B cell (primary cell): ENCODE measurements at regions not wholly inside any gene's neighbourhood (a gene's known extent, or its start where the extent isn't known, plus 50 kb on each side); places are given as distances from the start of the nearest gene placed in this dataset.

Source experiments
- ATAC-seq: fragments of 200-7000 bp; cut with Tn5 transposase; one replicate; pipeline ENCODE4 v1.10.0; 2021; ENCODE audit warnings: low read depth, mild to moderate bottlenecking, moderate number of reproducible peaks, moderate library complexity
- CTCF ChIA-PET: fragments of 350-600 bp; sonication (Branson Sonifier 250); formaldehyde crosslinking; loops from one replicate; lab custom pipeline; 2021; ENCODE audit warnings: antibody characterized with exemption, inconsistent platforms; lab: Charles Lee
- POLR2A ChIA-PET: fragments of 350-600 bp; sonication (Branson Sonifier 250); formaldehyde crosslinking; loops from one replicate; lab custom pipeline; 2021; ENCODE audit warnings: antibody characterized with exemption; lab: Charles Lee
- DNase-seq: peaks from one replicate; pipeline ENCODE4 v3.0.0; 2013
- H2AFZ ChIP-seq: 2 replicates; pipeline ENCODE4 v1.6.1; 2012; ENCODE audit warnings: mild to moderate bottlenecking, low read depth, low read length; ENCODE audit not compliant: insufficient read depth, poor library complexity, severe bottlenecking
- H3K27ac ChIP-seq, 2 donors: 1 replicate in 1 of 2; 2 replicates in 1 of 2; pipeline ENCODE4 v1.5.1; 2012 to 2013; ENCODE audit warnings: low read length in 2 of 2, mild to moderate bottlenecking in 2 of 2, moderate library complexity in 1 of 2
- H3K27me3 ChIP-seq, 4 experiments: fragments of 200-600 bp in 1 of 4; sonication (generic) in 1 of 4; replicated peaks in 1 of 4; 1 replicate in 2 of 4; 2 replicates in 2 of 4; pipeline versions ENCODE4 v1.6.1 to v1.7.0; 2013 to 2016; ENCODE audit warnings: low read length in 3 of 4, mild to moderate bottlenecking in 2 of 4, mixed read lengths in 1 of 4, moderate library complexity in 1 of 4; ENCODE audit not compliant: insufficient read depth in 4 of 4, control insufficient read depth in 3 of 4; ENCODE audit errors: control extremely low read depth in 1 of 4
- H3K36me3 ChIP-seq, 2 experiments: replicated peaks in 1 of 2; 1 replicate in 1 of 2; 2 replicates in 1 of 2; pipeline versions ENCODE4 v1.6.1 to v1.7.1; 2013; ENCODE audit warnings: low read length in 1 of 2; ENCODE audit not compliant: insufficient read depth in 2 of 2, control insufficient read depth in 1 of 2; ENCODE audit errors: control extremely low read depth in 1 of 2, extremely low read depth in 1 of 2
- H3K4me1 ChIP-seq, 2 donors: fragments of 200-600 bp in 1 of 2; sonication (generic) in 1 of 2; 1 replicate in 1 of 2; 2 replicates in 1 of 2; pipeline versions ENCODE4 v1.5.1 to v1.6.1; 2013 to 2017; ENCODE audit warnings: low read length in 2 of 2; ENCODE audit not compliant: control insufficient read depth in 2 of 2, insufficient read depth in 2 of 2
- H3K4me2 ChIP-seq: replicated peaks from 2 replicates; pipeline ENCODE3; 2012; ENCODE audit warnings: mild to moderate bottlenecking, low read depth, low read length; ENCODE audit not compliant: poor library complexity, severe bottlenecking
- H3K4me3 ChIP-seq, 5 experiments: fragments of 200-600 bp in 1 of 5; sonication (generic) in 1 of 5; 1 replicate in 3 of 5; 2 replicates in 2 of 5; pipeline versions ENCODE4 v1.5.1 to v1.7.0; 2011 to 2016; ENCODE audit warnings: low read length in 4 of 5, mild to moderate bottlenecking in 4 of 5, low read depth in 2 of 5, control low read depth in 1 of 5, moderate library complexity in 1 of 5; ENCODE audit not compliant: insufficient read depth in 1 of 5; ENCODE audit errors: control extremely low read depth in 1 of 5, extremely low read depth in 1 of 5
- H3K79me2 ChIP-seq: fragments of 200-600 bp; sonication (generic); one replicate; pipeline ENCODE4 v1.6.0; 2016; ENCODE audit warnings: low read length; ENCODE audit not compliant: control insufficient read depth, insufficient read depth
- H3K9ac ChIP-seq: fragments of 200-600 bp; sonication (generic); 2 replicates; pipeline ENCODE4 v1.6.1; 2017; ENCODE audit warnings: mild to moderate bottlenecking, low read length, moderate library complexity
- H3K9me3 ChIP-seq, 3 donors: one replicate each; pipeline versions ENCODE4 v1.6.1 to v1.7.1; 2013; ENCODE audit warnings: low read length in 2 of 3; ENCODE audit not compliant: control insufficient read depth in 2 of 3, insufficient read depth in 1 of 3; ENCODE audit errors: control extremely low read depth in 1 of 3
- H4K20me1 ChIP-seq: 2 replicates; pipeline ENCODE4 v1.6.0; 2012; ENCODE audit warnings: mild to moderate bottlenecking, low read length; ENCODE audit not compliant: insufficient read depth, control insufficient read depth, poor library complexity, severe bottlenecking
- H3K27ac Mint-ChIP-seq: one replicate; pipeline ENCODE4 v1.8.0; 2021; ENCODE audit warnings: mixed read lengths
- H3K27me3 Mint-ChIP-seq: one replicate; pipeline ENCODE4 v1.8.0; 2021; ENCODE audit warnings: mixed read lengths
- H3K4me1 Mint-ChIP-seq: one replicate; pipeline ENCODE4 v1.8.0; 2021; ENCODE audit warnings: mixed read lengths
- H3K4me3 Mint-ChIP-seq: one replicate; pipeline ENCODE4 v1.8.0; 2021; ENCODE audit warnings: mixed read lengths
- H3K9me3 Mint-ChIP-seq: one replicate; pipeline ENCODE4 v1.8.0; 2022; ENCODE audit warnings: mixed read lengths; ENCODE audit not compliant: insufficient read depth
- EZH2 ChIP-seq: IDR thresholded peaks from 2 replicates; pipeline ENCODE4 v1.6.1; 2012; ENCODE audit warnings: borderline replicate concordance, low read depth, mild to moderate bottlenecking, moderate library complexity, low read length; ENCODE audit not compliant: insufficient read depth, poor library complexity, severe bottlenecking
- WGBS: methylation state at CpG from one replicate; pipeline ENCODE4 v1.1.5; 2013; ENCODE audit warnings: missing lambda C conversion rate; ENCODE audit not compliant: insufficient coverage; 5-methylcytosine and 5-hydroxymethylcytosine counted together
- intact Hi-C: fragments of 100-400 bp; cut with micrococcal nuclease; formaldehyde crosslinking; loops from one replicate; pipeline ENCODE4 v1.10.0; 2022
- TF ChIP-seq, protein P1 (sequence below): fragments of 200-600 bp; IDR thresholded peaks from one replicate; pipeline ENCODE4 v1.8.0; 2022; ENCODE audit warnings: antibody characterized with exemption, mild to moderate bottlenecking

DNA sequence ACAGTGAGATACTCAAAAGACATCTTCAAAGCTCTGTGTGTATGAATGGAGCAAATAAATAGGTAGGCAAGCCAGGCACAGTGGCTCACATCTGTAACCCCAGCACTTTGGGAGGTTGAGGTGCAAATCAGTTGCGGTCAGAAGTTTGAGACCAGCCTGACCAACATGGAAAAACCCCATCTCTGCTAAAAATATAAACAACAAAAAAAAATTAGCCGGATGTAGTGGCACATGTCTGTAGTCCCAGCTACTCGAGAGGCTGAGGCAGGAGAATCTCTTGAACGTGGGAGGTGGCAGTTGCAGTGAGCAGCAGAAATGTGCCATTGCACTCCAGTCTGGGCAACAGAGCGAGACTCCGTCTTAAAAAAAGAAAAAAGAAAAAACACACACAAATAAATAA is 945.1 kb upstream of the PIK3C3 start:
- ChIA-PET POLR2A (no interaction called here), CTCF (no interaction called here)
- ATAC-seq = no peak
- intact Hi-C loops = no loop called here
- H3K4me1 Mint-ChIP-seq = no peaks in the 10 kb centered on the region
- H3K9ac ChIP-seq = no peak overlapping the region
- no peaks in the 10 kb centered on the region for H3K79me2 ChIP-seq
- DNase-seq = no peak
- no peak overlapping the region for H3K27ac Mint-ChIP-seq
- TF ChIP-seq, protein P1, sequence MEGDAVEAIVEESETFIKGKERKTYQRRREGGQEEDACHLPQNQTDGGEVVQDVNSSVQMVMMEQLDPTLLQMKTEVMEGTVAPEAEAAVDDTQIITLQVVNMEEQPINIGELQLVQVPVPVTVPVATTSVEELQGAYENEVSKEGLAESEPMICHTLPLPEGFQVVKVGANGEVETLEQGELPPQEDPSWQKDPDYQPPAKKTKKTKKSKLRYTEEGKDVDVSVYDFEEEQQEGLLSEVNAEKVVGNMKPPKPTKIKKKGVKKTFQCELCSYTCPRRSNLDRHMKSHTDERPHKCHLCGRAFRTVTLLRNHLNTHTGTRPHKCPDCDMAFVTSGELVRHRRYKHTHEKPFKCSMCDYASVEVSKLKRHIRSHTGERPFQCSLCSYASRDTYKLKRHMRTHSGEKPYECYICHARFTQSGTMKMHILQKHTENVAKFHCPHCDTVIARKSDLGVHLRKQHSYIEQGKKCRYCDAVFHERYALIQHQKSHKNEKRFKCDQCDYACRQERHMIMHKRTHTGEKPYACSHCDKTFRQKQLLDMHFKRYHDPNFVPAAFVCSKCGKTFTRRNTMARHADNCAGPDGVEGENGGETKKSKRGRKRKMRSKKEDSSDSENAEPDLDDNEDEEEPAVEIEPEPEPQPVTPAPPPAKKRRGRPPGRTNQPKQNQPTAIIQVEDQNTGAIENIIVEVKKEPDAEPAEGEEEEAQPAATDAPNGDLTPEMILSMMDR = no peak
- no peak for TF ChIP-seq EZH2
- H3K4me2 ChIP-seq = no peak overlapping the region
- no peak overlapping the region for H3K4me3 Mint-ChIP-seq
- H3K27me3 ChIP-seq = no peaks in the 10 kb centered on the region
- H2AFZ ChIP-seq = no peak overlapping the region
- no peaks in the 10 kb centered on the region for H3K27me3 Mint-ChIP-seq
- no peaks in the 10 kb centered on the region for H3K9me3 Mint-ChIP-seq
- no peaks in the 10 kb centered on the region for H4K20me1 ChIP-seq
- no peaks in the 10 kb centered on the region for H3K4me1 ChIP-seq
- no peaks in the 10 kb centered on the region for H3K36me3 ChIP-seq
- H3K27ac ChIP-seq = no peak overlapping the region
- 88% methylated on average over 3 of the region's 6 CpGs for WGBS
- no peaks in the 10 kb centered on the region for H3K9me3 ChIP-seq
- no peak overlapping the region for H3K4me3 ChIP-seq

DNA sequence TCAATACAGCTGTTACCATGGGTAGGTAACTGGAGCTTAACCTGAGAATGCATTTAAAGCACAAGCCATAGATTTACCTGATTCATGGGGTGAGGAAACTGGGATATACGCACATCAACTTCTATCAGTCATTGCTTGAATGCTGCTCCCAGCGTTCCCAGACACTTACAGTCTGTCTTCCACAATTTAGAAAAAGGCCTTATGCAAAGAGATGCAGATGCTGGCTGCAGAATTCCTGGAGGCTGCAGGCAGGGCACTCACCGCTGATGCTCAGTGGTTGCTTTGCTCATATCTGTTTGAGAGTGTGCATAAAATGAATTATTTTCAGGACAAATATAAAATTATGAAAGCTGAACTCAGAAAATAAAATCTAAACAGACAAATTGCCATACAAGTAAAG is 950.7 kb upstream of the PIK3C3 start:
- no peak overlapping the region for H2AFZ ChIP-seq
- Mint-ChIP-seq H3K4me3 (no peak overlapping the region), H3K27me3 (no peaks in the 10 kb centered on the region), H3K27ac (no peak overlapping the region), H3K4me1 (no peaks in the 10 kb centered on the region), H3K9me3 (peaks cover 2% of the 10 kb centered on the region)
- DNase-seq = no peak
- no peaks in the 10 kb centered on the region for H3K79me2 ChIP-seq
- no peaks in the 10 kb centered on the region for H3K36me3 ChIP-seq
- no peaks in the 10 kb centered on the region for H3K27me3 ChIP-seq
- intact Hi-C loops = no loop called here
- no peaks in the 10 kb centered on the region for H4K20me1 ChIP-seq
- POLR2A ChIA-PET = no interaction called here
- peaks cover 0 to 5% (median 0%) of the 10 kb centered on the region in 3 donors for H3K9me3 ChIP-seq
- WGBS = no CpG with 5 or more reads among the region's 3 CpGs
- no peak for ATAC-seq
- no peak overlapping the region for H3K9ac ChIP-seq
- CTCF ChIA-PET = no interaction called here
- H3K4me2 ChIP-seq = no peak overlapping the region
- no peak for TF ChIP-seq EZH2
- TF ChIP-seq, protein P1 = no peak
- H3K27ac ChIP-seq = no peak overlapping the region
- H3K4me3 ChIP-seq = no peak overlapping the region
- no peaks in the 10 kb centered on the region for H3K4me1 ChIP-seq
